GM12865 (cell line): ENCODE measurements at regions not wholly inside any gene's neighbourhood (a gene's known extent, or its start where the extent isn't known, plus 50 kb on each side); places are given as distances from the start of the nearest gene placed in this dataset.
"Not testable (repeated sequence)": the region's sequence is repeated elsewhere in the genome, so short reads cannot be mapped to it uniquely, and the experiment has no call there.

Experiments
- DNase-seq: peaks from one replicate; pipeline ENCODE4 v3.0.0; 2010; ENCODE audit warnings: low read depth
- H3K4me3 ChIP-seq: 2 replicates; pipeline ENCODE4 v1.5.1; 2011; ENCODE audit warnings: mild to moderate bottlenecking, low read depth, low read length, control low read depth
- TF ChIP-seq, protein P1 (sequence below): IDR thresholded peaks from 2 replicates; pipeline ENCODE4 v1.5.1; 2011; ENCODE audit warnings: low read length, control low read depth, low read depth, inconsistent platforms; ENCODE audit not compliant: insufficient read depth; ENCODE audit errors: missing control alignments

DNA sequence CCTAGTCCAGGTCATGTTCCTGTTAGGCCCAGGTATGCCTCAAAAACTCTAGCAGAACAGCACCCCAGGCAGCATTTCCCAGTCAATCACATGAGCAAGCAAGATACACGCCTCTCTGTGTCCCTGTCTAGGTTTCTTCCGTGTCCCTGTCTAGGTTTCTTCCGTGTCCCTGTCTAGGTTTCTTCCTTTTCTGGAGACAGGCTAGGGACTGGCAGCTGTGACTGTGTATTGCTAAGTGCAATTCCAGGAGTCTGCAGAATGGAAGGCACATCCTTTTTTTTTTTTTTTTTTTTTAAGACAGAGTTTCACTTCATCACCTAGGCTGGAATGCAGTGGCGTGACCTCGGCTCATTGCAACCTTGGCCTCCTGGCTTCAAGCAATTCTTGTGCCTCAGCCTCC, 77.6 kb downstream of the SETD4 start:
- H3K4me3 ChIP-seq = no peak overlapping the region
- no peak for DNase-seq
- TF ChIP-seq, protein P1, sequence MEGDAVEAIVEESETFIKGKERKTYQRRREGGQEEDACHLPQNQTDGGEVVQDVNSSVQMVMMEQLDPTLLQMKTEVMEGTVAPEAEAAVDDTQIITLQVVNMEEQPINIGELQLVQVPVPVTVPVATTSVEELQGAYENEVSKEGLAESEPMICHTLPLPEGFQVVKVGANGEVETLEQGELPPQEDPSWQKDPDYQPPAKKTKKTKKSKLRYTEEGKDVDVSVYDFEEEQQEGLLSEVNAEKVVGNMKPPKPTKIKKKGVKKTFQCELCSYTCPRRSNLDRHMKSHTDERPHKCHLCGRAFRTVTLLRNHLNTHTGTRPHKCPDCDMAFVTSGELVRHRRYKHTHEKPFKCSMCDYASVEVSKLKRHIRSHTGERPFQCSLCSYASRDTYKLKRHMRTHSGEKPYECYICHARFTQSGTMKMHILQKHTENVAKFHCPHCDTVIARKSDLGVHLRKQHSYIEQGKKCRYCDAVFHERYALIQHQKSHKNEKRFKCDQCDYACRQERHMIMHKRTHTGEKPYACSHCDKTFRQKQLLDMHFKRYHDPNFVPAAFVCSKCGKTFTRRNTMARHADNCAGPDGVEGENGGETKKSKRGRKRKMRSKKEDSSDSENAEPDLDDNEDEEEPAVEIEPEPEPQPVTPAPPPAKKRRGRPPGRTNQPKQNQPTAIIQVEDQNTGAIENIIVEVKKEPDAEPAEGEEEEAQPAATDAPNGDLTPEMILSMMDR = no peak

DNA sequence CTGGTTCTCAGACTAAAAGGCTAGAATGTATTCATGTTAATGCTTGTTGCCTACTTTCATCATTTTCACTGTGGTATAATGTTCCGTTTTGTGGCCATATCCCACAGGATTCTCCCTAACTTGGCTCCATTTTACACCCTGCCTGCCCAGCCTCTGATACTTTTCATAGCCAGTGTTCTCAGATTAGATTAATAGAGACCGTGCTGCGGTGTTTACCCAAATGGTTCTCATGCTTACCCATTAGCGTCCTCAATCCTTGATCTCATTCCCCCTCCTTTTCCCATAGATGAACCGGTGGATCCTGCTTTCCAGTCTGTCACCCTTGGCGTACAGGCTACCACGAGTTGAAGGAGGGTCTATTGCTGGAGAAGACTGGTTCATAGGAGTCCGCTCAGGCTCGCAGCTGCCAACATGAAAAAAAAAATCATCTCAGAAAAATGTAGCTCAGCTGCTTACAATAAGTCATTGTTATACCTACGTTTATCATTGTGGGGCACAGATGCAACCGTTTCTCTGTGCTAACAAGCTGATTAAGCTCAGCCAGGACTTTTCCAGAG, 78.7 kb downstream of the SETD4 start:
- DNase-seq = no peak
- TF ChIP-seq, protein P1 = no peak
- H3K4me3 ChIP-seq = no peak overlapping the region

DNA sequence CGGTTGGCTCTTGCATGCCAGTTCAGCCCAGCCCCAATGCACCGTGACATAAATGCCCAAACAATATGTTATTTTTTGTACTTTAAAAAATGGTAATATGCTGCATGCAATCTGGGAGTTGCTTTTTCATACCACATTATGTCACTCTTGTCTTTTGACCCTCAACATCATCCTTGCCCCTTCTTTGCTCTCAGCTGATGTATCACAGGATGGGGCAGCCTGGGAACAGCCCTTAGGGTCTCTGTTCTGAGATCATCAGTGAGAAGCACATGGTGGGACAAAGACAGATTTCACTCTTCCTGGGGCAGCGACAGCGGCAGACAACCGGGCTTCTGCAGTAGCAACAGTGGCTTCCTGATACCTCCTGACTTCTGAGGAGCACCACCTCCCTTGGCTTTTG, 79.5 kb downstream of the SETD4 start:
- no peak overlapping the region for H3K4me3 ChIP-seq
- TF ChIP-seq, protein P1 = no peak

DNA sequence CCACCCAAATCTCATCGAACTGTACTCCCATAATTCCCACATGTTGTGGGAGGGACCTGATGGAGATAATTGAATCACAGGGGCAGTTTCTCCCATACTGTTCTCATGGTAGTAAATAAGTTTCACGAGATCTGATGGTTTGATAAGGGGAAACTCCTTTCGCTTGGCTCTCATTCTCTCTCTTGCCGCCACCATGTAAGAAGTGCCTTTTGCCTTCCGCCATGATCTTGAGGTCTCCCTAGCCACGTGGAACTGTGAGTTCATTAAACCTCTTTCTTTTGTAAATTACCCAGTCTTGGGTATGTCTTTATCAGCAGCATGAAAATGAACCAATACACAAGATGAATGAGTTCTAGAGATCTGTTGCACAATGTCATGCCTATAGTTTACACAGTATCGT, 82.5 kb downstream of the SETD4 start:
- not testable (repeated sequence) for DNase-seq, H3K4me3 ChIP-seq

More for the DNA sequence above, 79.5 kb downstream of the SETD4 start:
- no peak for DNase-seq

DNA sequence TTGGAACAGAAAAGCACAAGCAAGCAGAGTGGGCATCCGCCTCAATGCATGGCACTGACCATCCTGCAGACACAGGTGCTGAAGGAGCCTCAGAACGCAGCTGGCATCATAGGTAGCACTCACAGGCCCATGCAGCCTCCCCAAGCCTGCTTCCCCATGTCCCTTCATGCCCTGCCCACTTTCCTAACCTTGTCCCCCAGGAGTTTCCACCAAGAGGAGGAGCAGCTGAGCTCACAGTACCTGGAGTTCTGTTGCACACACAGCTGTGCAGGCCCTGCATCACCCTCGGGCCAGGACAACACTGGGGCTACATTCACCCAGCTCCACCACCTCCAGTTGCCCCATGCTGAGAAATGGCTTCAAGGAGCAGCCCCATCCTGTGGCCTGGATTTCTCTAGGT, 83.4 kb downstream of the SETD4 start:
- TF ChIP-seq, protein P1 = no peak
- no peak overlapping the region for H3K4me3 ChIP-seq
- no peak for DNase-seq

DNA sequence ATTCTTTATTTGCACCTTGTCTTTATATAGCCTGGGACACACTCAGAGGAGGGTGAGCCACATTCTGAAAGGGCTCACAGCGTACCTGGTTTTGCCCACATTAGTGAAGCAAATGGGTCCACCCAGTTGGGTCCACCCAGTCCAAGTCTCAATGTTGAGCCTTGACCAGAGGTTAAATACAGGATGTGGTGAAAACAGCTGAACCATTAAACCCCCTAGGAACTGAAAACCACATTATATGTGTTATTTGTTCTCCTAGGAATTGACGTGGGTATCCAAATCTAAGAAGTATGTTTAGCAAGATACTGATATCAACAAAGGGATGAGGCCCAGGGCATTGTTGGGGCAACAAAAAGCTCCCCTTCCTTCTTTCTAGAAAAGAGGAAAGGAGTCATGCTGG, 83.8 kb downstream of the SETD4 start:
- DNase-seq = no peak
- H3K4me3 ChIP-seq = no peak overlapping the region
- TF ChIP-seq, protein P1 = no peak

DNA sequence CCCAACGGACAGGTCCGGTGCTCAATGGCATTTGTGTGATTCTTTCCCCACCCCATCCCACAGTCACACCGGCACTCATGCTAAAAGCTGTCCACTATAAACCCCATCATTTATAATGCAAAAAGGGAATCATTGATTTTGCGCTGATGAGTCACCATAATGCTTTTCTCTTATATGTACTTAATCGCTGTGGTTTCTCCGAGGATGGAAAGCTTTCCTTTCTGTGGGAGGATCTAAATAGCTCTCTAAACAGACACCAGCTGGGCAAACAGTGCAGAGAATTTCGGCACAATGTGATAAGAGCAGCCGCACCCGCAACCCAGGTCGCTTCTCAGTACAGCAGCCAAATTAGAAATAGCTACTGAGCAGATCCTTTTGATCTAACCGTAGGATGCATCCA, 85.6 kb downstream of the SETD4 start:
- TF ChIP-seq, protein P1 = no peak
- no peak for DNase-seq
- H3K4me3 ChIP-seq = no peak overlapping the region
